Stimulated activated naive CD8-positive, alpha-beta T cell treated with anti-CD3 and anti-CD28 coated beads, Interleukin-15, Interleukin-2, amounts not matched to agents 100 U/mL and 50 U/mL, for 24 hours (primary cell): ENCODE measurements at regions not wholly inside any gene's neighbourhood (a gene's known extent, or its start where the extent isn't known, plus 50 kb on each side); places are given as distances from the start of the nearest gene placed in this dataset.

Experiments used
- ATAC-seq: fragments of 150-1000 bp; cut with Tn5 transposase; one replicate; pipeline ENCODE4 v1.10.0; 2021
- DNase-seq: peaks from one replicate; pipeline ENCODE4 v3.0.0; 2021

DNA sequence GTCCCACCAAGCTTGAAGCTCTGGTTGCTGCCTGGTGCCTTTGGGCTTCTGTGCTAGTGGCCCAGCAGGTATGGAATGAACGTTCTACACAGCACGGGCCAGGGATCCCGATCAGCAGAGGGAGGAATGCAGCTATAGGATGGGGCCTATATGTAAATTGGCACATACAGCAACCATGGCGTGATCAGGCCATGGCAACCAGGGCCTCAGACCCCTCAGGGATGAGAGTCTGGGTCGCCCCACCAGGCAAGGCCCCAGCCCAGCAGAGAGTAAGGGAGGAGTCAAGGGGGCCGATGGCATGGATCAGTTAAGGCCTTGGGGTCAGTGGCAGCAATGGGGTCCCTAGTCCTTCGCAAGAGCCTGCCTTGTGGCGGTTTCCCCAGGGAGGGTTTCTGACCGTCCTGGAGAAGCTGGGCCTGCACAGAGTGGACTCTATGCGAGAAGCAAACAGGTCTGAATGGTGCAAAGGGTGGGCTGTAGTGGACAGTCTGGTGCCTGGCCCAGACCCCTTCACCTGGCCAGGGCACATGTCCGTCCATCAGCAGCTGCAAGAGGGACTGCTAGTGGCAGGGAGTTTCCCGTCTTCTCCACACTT lies 98.2 kb upstream of the SLC22A11 start:
- ATAC-seq (no peak), DNase-seq (no peak)

DNA sequence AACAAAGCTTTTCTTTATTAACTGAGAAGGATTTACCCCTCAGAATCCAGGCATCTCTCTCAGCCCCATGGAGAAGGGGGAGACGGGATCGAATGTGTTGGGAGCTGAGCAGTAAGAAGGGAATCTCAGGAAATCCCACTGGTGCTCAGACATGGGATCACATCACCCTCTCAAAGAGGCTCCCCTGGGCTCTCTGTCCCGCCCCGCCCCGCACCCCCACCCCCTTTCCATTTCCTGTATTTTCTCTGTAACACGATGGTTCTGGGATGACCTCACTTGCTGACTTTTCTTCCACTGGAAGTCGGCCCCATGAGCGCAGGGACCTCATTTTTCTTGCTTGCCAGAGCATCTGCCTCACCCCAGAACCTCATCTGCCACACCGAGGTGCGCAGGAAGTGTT lies 96.7 kb upstream of the SLC22A11 start:
- no peak for ATAC-seq
- no peak for DNase-seq

DNA sequence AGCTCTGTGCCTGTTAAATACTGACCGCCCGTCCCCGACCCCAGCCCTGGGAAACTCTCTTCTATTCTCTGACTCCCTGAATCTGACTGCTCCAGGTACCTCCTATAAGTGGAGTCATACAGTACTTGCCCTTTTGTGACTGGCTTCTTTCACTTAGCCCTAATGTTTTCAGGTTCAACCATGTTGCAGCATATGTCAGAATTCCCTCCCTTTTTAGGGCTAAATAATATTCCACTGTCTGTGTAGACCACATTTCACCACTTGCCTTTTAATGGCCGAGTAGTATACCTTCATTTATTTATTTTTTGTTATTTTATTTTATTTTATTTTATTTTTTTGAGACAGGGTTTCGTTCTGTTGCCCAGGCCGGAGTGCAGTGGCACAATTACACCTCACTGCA lies 96.1 kb upstream of the SLC22A11 start:
- DNase-seq (no peak), ATAC-seq (no peak)

DNA sequence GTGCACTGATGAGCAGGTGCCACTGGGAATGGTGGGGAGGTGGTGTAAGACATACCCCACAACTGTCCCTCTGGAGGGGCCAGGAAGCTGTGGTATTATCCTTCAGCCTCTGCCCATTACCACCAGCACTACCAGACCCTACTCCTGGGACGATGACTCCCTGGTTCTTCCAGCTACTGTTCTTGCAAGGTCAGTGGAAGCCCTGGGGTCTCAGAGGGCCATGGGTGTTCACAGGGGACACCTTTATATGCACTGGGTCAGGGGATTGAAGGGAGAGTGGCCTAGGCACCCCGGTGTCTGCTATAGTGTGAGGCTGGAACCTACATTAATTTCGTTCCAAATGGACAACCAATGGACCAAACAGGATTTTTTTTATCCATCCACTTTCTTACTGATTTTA lies 94.7 kb upstream of the SLC22A11 start:
- DNase-seq (no peak), ATAC-seq (no peak)

DNA sequence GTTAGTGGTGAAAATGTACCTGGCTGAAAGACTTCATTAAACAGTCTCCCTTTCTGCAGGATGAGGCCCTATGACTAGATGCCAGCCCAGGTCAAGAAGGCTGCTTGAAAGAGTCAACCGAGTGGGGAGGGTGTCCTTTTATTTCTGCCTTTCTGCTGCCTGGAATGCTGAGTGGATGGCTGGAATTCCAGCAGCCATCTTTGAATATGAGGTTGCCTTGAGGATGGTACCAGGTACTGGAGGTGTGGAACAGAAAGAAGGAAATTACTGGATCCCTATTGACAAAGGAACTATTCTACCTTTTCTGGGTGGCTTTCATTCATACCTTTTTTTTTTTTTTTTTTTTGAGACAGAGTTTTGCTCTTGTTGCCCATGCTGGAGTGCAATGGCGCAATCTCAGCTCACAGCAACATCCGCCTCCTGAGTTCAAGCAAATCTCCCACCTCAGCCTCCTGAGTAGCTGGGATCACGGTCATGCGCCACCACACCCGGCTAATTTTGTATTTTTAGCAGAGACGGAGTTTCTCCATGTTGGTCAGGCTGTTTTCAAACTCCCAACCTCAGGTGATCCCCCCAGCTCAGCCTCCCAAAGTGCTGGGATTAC lies 89.5 kb upstream of the SLC22A11 start:
- ATAC-seq (no peak), DNase-seq (no peak)

DNA sequence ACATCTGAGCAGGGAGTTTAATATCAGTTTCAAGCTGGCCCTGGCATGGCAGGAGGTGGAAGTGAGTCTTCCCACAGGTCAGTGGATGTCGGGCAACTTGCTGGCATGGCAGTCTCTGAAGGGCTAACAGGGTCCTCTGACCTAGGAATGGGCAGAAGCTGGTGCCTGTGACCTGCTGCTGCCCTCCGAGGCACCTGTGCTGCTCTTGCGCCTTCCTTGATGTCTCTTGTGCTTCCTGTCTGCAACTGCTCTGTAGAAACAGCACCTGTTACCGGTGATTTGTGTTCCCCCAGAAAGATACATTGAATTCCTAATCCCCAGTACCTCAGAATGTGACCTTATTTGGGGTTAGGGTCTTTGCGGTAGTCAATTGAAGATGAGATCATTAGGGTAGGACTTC lies 86.5 kb upstream of the SLC22A11 start:
- no peak for ATAC-seq

DNA sequence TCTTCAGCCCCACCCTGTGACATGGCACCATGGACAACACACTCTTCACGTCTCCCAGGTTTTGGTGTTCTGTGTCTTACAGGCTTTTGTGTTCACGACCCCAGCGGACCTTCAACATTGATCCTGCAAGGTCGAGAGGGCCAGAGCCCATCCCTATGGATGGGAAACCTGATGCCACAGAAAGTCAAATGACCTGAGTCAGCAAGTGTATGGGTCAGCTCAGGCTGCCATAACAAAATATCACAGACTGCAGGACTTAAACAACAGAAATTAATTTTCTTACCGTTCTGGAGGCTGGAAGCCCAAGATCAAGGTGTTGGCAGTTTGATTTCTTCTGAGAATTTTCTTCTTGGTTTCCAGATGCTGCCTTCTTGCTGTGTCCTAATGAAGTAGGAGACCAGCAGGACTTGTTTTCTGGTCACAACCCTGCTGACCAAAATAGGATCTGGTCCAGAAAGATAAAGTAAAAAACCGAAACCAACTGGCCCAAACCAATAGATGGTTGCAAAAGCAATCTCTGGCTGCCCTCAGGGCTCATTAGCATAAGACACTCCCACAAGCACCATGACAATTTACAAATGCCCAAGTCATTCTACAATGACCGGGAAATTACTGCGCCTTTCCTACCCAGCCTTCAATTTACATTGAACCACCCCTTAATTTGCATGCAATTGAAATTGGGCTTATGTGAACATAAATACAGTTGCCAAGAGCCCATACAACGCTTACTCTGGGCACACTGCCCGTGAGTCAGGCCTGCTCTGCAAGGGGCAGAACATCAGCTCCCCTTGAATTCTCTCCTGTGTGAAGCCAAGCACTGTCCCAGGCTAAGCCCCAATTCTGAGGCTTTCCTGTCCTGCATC lies 82.9 kb upstream of the SLC22A11 start:
- ATAC-seq (no peak), DNase-seq (no peak)

More for the DNA sequence above, 86.5 kb upstream of the SLC22A11 start:
- DNase-seq, result no peak

DNA sequence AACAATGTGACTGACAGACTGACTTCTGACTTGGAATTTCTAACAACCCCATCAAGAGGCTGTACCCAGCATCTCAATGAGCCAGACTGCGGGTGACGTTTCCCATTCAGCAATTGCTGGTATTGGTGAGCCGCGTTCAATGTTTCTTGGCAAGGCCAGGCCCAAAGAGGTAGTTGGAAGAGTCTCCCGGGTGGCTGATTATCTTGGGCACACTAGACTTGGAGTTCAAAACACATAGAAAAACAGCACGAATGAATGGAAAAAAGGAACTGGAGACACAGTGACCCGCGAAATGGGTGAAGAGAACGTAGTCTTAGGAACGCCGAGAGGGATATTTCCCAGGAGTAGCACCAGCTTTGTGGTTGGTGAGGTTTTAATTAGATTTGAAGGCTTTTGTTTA lies 81.1 kb upstream of the SLC22A11 start:
- DNase-seq (no peak), ATAC-seq (no peak)

DNA sequence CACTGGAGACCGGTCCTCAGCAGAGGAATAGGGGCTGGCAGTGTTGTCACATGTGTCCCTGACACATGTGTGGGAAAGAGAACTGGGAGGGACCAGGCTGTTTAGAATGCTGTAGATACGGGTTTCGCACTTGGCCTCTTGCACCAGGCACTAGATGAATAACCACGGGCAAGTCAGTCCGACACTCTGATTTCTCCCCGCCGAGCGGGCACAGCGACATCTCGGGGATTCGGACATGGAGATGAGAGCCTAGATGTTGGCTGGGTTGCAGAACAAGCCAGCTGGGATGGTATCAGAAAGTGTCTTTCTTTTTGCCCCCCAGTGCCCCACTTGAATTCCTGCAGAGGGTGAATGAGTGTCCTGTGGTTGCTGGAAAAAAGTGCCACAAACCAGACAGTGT lies 80.6 kb upstream of the SLC22A11 start:
- ATAC-seq (no peak), DNase-seq (no peak)

DNA sequence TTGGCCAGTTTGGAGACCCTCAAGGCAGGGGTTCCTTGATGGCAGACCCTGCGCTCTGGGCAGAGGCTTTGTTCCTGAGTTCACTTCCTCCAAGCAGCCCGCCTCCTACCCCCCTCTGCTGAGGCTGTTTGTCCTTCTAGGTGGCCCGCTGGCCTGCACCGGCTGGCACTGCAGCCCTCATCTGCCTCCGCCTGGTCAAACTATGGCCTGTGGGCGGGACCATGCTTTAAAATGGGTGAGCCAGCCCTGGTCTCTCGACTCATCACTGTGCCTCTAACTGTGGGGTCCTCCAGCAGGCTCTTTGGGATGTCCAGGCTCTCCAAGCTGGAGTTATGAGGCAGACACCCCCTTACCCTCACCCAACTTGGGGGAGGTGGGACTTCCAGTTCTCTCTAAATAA lies 78.9 kb upstream of the SLC22A11 start:
- ATAC-seq (no peak), DNase-seq (no peak)

DNA sequence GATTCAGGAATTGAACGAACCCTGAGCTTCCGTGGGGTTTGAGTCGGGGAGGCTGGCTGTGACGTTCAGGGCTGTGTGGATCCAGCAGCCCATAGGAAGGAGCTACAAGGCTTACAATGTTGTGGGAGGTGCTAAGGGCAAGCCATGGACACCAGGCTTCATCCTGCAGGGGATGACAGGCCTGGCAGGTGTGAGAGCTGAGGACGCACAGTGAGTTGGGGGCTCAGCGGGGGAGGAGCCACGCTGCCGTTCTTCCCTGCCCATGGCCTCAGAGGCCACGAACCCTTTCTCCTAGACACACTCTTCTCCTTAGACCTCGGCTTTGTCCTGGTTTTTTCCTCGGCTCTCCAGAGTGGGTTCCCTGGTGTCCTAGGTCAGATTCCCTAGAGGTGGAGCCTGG lies 78.1 kb upstream of the SLC22A11 start:
- DNase-seq, result no peak
- ATAC-seq, result no peak

DNA sequence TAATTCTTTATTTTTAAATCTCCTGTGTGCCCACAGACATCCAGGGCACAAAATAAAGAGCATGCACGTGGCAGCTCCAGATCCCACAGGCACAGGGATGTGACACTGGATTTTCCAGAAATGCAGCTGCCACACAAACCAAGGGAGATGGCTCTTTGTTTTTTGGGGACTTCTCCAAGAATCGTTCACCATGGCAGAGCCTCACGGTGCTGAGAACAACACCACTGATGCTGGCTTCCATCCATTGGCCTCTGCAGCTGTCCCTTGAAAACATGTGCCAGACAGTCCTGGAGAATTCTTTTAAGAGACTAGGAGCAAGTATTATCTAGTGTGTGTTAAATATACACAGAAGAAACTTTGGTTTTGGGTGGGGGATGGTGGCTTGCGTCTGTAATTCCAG lies 73.2 kb upstream of the SLC22A11 start:
- no peak for DNase-seq
- ATAC-seq, result no peak

DNA sequence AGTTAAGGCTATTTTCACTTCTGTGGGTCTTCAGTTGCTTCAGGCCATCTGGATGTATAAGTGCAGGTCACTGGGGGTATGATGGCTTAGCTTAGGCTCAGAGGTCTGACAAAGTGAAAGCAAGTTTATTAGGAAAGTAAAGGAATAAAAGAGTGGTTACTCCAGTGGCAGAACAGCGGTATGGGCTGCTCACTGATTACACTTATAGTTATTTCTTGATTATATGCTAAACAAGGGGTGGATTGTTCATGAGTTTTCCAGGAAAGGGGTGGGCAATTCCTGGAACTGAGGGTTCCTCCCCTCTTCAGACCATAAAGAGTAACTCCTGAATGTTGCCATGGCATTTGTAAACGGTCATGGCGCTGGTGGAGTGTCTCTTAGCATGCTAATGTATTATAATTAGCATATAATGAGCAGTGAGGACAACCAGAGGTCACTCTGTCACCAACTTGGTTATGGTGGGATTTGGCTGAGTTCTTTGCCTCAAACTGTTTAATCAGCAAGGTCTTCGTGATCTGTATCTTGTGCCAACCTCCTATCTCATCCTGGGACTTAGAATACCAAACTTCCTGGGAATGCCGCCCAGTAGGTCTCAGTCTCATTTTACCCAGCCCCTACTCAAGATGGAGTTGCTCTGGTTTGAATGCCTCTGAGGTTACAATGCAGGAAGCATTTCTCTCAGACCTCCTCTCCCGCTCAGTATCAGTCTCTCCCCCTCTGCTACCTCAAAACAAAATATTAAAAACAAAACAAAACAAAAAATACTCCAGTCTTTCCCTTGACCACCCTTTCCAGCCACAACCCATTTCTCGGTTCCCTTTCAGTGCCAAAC lies 71.3 kb upstream of the SLC22A11 start:
- no peak for ATAC-seq

DNA sequence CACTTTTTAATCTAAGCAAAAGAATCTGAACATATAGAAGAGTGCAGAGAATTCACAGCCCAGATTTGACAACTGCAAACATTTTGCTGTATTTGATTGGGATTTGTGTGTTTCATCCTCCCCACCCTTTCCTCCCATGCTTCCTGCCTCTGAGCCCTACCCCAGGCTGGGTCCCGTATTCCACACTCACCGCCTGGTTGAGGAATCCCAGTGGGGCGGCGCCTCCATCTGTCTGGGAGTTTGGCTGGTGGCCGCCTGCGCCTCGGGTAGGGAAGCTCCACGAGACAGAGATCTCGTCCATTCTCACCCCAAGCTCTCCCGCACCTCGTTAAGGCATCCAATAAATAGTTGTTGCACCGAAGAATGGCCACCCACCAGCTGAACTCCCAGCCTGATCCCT lies 70.7 kb upstream of the SLC22A11 start:
- no peak for DNase-seq
- no peak for ATAC-seq

More for the DNA sequence above, 71.3 kb upstream of the SLC22A11 start:
- no peak for DNase-seq

DNA sequence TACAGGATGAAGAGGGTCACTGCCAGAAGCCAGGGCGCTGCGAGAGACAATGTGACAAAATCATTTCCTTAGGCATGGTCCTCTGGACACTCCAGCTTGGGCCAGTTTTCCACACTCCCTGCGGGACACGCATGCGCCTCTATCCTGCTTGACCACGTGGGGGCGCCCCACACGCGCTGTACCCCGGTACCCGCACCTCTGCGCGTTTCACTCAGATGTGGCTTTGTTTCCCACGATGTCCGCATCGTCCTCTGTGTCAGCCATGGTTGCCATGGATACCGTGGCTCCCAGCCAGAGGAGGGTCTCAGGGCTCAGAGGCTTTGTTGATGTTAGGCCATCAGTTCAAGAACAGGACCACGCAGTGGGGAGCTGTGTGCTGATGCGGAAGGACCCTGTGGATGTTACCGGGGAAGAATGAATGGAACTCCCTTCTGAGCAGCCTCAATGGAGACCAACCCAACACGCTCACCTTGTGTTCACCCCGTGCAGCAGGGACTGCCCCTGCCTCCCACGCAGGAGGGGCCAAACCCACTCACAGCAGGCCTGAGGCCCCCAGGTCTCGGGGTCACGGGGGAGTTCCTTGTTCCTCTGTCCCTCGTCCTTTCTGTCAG lies 65.8 kb upstream of the SLC22A11 start:
- ATAC-seq, result peak; percentile 65

DNA sequence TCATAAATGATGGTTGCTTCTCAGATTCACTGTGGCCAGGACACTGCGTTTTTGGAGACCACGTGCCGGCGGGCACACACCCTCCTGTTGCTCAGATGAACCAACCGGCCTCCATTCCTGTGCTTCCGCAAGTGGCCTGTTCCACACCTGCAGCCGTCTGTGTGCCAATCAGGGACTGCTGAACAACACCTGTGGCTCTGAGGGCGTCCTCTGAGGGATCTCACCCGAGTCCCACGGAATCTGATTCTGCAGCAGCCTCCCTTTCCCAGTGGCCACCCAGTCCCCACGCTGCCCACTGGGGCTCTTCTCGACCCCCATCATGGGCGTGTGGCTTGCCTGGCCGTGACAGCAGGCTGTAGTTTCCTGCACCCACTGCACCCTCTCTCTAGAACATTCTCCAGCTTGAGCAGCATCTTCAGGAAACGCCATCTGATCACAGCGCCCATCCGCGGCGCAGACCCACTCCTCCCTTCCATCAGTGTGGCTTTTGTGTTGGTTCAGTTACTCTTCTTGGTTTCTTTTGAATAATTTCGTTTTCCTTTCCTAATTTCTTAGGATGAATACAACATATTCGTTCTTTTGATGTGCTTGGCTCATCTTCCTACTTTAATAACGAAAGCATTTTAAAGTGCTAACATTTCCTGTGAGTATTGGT lies 65.1 kb upstream of the SLC22A11 start:
- no peak for DNase-seq
- ATAC-seq, result no peak

More for the DNA sequence above, 65.8 kb upstream of the SLC22A11 start:
- DNase-seq, result peak; percentile 69

DNA sequence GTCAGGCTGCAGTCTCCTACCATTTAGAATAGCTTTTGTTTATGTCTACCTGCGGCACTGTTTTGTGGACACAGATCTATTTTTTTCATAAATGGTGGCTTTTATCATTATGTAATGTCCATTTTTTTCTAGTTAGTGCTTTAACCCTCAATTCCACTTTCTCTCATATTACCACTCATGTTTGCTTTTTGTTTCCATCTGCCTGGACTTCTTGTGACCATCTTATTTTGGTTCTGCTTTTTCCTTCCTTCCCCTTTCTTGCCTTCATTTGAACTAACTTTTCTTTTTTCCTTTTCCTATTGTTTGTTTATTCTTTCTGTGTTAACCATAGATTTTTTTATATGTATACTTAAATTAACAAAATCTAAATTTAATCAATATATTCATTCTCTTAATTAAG lies 63.2 kb upstream of the SLC22A11 start:
- DNase-seq (no peak), ATAC-seq (no peak)

DNA sequence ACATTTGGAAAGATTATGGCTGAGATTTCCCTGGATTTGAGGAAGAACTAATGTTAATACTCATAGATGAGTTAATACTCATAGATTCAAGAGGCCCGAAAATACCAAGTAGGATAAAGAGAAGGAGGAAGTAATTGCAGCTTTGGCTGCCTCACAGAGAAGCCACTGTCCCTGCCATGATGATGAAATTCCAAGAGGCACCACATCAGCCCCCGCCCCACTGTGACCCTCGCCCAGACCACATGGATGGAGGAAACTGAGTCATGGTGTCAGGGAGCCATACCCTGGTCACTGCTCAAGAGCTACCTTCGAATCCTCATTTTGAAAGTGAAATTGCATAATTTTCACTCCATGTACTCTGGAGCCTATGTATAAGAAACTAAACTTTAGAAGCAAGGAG lies 57.6 kb upstream of the SLC22A11 start:
- ATAC-seq (no peak), DNase-seq (no peak)

DNA sequence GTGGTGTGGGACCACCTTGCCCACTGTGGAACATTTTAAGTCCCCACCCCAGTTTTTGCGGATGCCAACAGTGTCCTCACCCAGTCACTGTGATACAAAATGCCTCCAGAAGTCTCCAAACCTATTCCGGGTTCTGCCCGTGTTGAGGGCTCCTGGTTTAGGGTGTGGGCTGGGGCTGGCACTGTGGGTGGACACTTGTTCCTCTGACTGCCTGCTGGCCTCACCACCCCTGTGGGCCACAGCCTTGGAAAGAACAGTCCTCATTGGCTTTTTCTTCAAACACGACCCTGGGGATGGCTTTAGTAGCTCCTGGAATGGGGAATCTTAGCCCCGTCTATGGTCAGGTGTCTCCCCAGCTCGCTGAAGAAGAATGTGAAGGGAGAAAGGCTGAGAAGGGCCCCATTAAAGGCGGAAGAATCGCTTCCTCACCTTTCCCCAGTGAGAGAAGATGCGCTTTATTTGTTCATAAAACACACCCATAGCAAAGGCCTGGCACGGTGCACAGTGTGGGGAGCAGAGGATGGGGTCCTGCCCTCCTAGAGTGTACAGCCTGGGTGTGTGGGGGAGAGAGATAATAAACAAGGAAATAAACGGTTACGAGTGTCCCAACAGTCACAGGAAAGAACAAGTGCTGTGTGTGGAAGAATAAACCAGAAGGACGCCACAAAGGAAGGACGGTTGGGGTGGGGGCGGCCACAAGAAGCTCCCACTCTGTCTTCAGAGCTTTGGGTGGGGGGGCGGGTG lies 56.3 kb upstream of the SLC22A11 start:
- DNase-seq, result no peak
- ATAC-seq, result no peak

DNA sequence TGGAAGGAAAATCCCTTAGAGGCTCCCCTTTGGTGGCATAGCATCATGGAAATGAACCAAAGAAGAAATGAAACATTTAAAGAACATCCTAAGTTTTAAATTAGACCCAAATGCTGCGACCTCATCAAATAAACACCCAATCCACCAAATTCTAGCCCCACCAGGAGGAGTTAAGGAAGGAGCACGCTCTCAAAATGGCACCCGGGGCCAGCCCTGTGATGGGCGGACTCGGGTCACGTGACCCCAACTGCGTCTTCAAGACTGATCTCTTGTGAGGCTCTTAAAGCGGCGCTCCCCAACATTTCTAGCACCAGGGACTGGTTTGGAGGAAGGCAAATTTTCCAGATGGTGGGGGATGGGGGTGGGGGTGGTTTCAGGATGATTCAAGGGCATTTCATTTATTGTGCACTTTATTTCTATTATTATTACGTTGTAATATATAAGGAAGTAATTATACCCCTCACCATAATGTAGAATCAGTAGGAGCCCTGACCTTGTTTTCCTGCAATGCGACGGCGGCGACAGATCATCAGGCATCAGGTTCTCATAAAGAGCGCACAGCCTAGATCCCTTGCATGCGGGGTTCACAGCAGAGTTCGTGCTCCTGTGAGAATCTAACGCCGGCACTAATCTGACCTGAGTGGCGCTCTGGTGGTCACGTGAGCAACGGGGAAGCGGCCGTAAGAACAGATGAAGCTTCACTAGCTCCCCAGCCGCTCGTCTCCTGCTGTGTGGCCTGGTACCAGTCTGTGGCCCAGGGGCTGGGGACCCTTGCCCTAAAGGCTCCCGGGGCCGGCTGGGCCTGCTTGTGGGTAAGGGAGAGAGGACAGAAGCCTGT lies 55.3 kb upstream of the SLC22A11 start:
- DNase-seq (no peak), ATAC-seq (no peak)
